PC-9 (cell line): ENCODE measurements at regions not wholly inside any gene's neighbourhood (a gene's known extent, or its start where the extent isn't known, plus 50 kb on each side); places are given as distances from the start of the nearest gene placed in this dataset.

Source experiments
- BruUV-seq: library from RNA; stranded (reverse); fragments of 400-500 nt; replicated peaks from 2 replicates; lab custom pipeline; 2021; lab: Mats Ljungman, UMichigan
- CTCF ChIA-PET: fragments of 300-600 bp; sonication (Branson Sonifier 250); formaldehyde crosslinking; loops from one replicate; lab custom pipeline; 2022; ENCODE audit warnings: antibody characterized with exemption; lab: Charles Lee
- POLR2A ChIA-PET: fragments of 300-600 bp; sonication (Branson Sonifier 250); formaldehyde crosslinking; loops from one replicate; lab custom pipeline; 2022; ENCODE audit warnings: antibody characterized with exemption; ENCODE audit not compliant: unreplicated experiment; lab: Charles Lee
- DNase-seq, 2 experiments: peaks; one replicate each; pipeline versions ENCODE4 v3.0.0 to v3.0.0-alpha.2; 2015 to 2022; ENCODE audit warnings: mixed read lengths in 1 of 2
- H2AFZ ChIP-seq: fragments of 200-600 bp; sonication (generic); 2 replicates; pipeline ENCODE4 v1.8.1; 2017; ENCODE audit warnings: antibody characterized with exemption
- H3F3A ChIP-seq: fragments of 200-600 bp; sonication (generic); 2 replicates; pipeline ENCODE4 v1.8.1; 2017; ENCODE audit warnings: antibody characterized with exemption, mild to moderate bottlenecking, low read depth; ENCODE audit not compliant: insufficient read depth
- H3K27ac ChIP-seq: fragments of 200-600 bp; sonication (generic); 2 replicates; pipeline ENCODE4 v1.6.1; 2016; ENCODE audit warnings: mixed run types
- H3K27me3 ChIP-seq: fragments of 200-600 bp; sonication (generic); 2 replicates; pipeline ENCODE4 v1.6.1; 2016; ENCODE audit warnings: low read depth, mixed run types; ENCODE audit not compliant: insufficient read depth
- H3K36me3 ChIP-seq: fragments of 200-600 bp; sonication (generic); 2 replicates; pipeline ENCODE4 v1.6.1; 2016; ENCODE audit warnings: low read depth, mixed run types
- H3K4me1 ChIP-seq: fragments of 200-600 bp; sonication (generic); replicated peaks from 2 replicates; pipeline ENCODE4 v1.6.1; 2016; ENCODE audit warnings: mixed run types; ENCODE audit not compliant: insufficient read depth
- H3K4me2 ChIP-seq: fragments of 200-600 bp; sonication (generic); 2 replicates; pipeline ENCODE4 v1.6.1; 2017; ENCODE audit warnings: mixed run types
- H3K4me3 ChIP-seq: fragments of 200-600 bp; sonication (generic); 2 replicates; pipeline ENCODE4 v1.6.1; 2016; ENCODE audit warnings: mixed run types
- H3K79me2 ChIP-seq: fragments of 200-600 bp; sonication (generic); 2 replicates; pipeline ENCODE4 v1.6.1; 2017; ENCODE audit warnings: low read depth, mixed run types
- H3K9me2 ChIP-seq: fragments of 200-600 bp; sonication (generic); 2 replicates; pipeline ENCODE4 v1.8.1; 2017; ENCODE audit warnings: mild to moderate bottlenecking; ENCODE audit not compliant: insufficient read depth
- H3K9me3 ChIP-seq: fragments of 200-600 bp; sonication (generic); 2 replicates; pipeline ENCODE4 v1.8.1; 2016; ENCODE audit warnings: low read depth; ENCODE audit not compliant: insufficient read depth
- H4K20me1 ChIP-seq: fragments of 200-600 bp; sonication (generic); 2 replicates; pipeline ENCODE4 v1.8.1; 2017; ENCODE audit not compliant: insufficient read depth
- EZH2 ChIP-seq: fragments of 200-600 bp; sonication (generic); IDR thresholded peaks from 2 replicates; pipeline ENCODE4 v1.8.0; 2017; ENCODE audit warnings: antibody characterized with exemption, low read depth
- intact Hi-C: fragments of 100-400 bp; cut with micrococcal nuclease; formaldehyde crosslinking; loops from one replicate; pipeline ENCODE4 v1.10.0; 2022; ENCODE audit not compliant: unreplicated experiment
- TF ChIP-seq, protein P1 (sequence below): fragments of 200-600 bp; sonication (generic); conservative IDR thresholded peaks from 2 replicates; pipeline ENCODE4 v1.6.1; 2017; ENCODE audit warnings: mixed run types, antibody characterized with exemption, mild to moderate bottlenecking, moderate library complexity

- Histone ChIP-seq H3F3A (no peaks in the 10 kb centered on the region), H3K27me3 (no peaks in the 10 kb centered on the region), H3K36me3 (no peaks in the 10 kb centered on the region), H3K4me2 (no peak overlapping the region), H3K4me1 (no peaks in the 10 kb centered on the region), H3K9me2 (0 out of 2 replicates have a peak, but pooled peaks cover 3% of the 10 kb centered on the region), H2AFZ (no peak overlapping the region), H3K79me2 (no peaks in the 10 kb centered on the region), H4K20me1 (no peaks in the 10 kb centered on the region), H3K27ac (no peak overlapping the region), H3K9me3 (peaks cover 3% of the 10 kb centered on the region), H3K4me3 (no peak overlapping the region)
- ChIA-PET POLR2A (no interaction called here), CTCF (no interaction called here)
- intact Hi-C loops, result no loop called here
- no peak for DNase-seq
- TF ChIP-seq, protein P1, sequence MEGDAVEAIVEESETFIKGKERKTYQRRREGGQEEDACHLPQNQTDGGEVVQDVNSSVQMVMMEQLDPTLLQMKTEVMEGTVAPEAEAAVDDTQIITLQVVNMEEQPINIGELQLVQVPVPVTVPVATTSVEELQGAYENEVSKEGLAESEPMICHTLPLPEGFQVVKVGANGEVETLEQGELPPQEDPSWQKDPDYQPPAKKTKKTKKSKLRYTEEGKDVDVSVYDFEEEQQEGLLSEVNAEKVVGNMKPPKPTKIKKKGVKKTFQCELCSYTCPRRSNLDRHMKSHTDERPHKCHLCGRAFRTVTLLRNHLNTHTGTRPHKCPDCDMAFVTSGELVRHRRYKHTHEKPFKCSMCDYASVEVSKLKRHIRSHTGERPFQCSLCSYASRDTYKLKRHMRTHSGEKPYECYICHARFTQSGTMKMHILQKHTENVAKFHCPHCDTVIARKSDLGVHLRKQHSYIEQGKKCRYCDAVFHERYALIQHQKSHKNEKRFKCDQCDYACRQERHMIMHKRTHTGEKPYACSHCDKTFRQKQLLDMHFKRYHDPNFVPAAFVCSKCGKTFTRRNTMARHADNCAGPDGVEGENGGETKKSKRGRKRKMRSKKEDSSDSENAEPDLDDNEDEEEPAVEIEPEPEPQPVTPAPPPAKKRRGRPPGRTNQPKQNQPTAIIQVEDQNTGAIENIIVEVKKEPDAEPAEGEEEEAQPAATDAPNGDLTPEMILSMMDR, result no peak
- TF ChIP-seq EZH2, result no peak
- no TSS peak for BruUV-seq
Measured at GRCh38 chr5:125010356-125010755, 263.9 kb upstream of the ZNF608 start.

DNA sequence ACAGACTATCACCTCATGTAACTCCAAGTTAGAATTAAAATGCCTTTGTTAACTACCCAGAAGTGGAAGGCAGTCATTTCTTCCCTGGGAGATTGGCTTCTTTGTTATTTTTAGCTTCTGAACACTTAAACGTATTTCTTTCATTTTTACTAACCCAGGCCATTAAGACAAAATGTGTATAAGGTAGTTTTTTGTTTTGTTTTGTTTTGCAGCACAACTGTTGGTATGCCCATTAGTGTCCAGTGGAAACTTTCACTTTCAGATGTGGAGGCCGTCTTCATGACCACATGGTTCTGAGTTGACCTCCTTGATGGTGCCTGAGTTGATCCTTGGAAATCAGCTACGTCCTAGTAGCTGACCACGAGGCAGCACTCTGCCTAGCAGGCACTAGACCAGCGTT, 264.6 kb upstream of the ZNF608 start:
- Histone ChIP-seq H3K4me3 (no peak overlapping the region), H3K36me3 (no peaks in the 10 kb centered on the region), H2AFZ (no peak overlapping the region), H3F3A (no peaks in the 10 kb centered on the region), H3K9me2 (0 out of 2 replicates have a peak, but pooled peaks cover 3% of the 10 kb centered on the region), H3K79me2 (no peaks in the 10 kb centered on the region), H3K4me2 (no peak overlapping the region), H3K27ac (no peak overlapping the region), H4K20me1 (no peaks in the 10 kb centered on the region), H3K27me3 (no peaks in the 10 kb centered on the region), H3K9me3 (peaks cover 3% of the 10 kb centered on the region), H3K4me1 (no peaks in the 10 kb centered on the region)
- no peak for TF ChIP-seq EZH2
- TF ChIP-seq, protein P1, result no peak
- intact Hi-C loops, result no loop called here
- DNase-seq, result no peak
- POLR2A ChIA-PET, result no interaction called here
- CTCF ChIA-PET, result no interaction called here
- BruUV-seq, result no TSS peak

DNA sequence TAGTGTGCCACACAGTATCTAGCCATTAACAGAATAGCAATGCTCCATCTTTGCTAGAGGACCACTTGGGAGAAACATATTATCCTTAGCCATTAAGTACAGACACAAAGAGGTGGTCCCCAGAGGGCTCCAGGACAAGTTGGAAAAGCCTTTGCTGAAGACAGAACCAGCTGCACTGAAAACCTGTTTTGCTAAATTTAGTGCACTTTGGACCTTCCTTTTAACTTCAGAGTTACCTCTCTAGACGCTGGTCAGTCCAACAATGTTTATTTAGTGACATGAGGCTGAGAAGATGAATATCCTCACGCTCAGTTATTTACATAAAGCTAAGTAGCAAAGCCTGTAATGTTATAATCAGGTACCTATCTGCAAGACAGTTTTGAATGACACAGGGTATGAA, 265.0 kb upstream of the ZNF608 start:
- no peaks in the 10 kb centered on the region for H3K36me3 ChIP-seq
- H4K20me1 ChIP-seq, result no peaks in the 10 kb centered on the region
- H3K9me2 ChIP-seq, result 0 out of 2 replicates have a peak, but pooled peaks cover 3% of the 10 kb centered on the region
- no peak overlapping the region for H3K27ac ChIP-seq
- H2AFZ ChIP-seq, result no peak overlapping the region
- BruUV-seq, result no TSS peak
- no peak overlapping the region for H3K4me2 ChIP-seq
- no peak for TF ChIP-seq EZH2
- TF ChIP-seq, protein P1, result no peak
- no peaks in the 10 kb centered on the region for H3K27me3 ChIP-seq
- H3F3A ChIP-seq, result no peaks in the 10 kb centered on the region
- no peak overlapping the region for H3K4me3 ChIP-seq
- CTCF ChIA-PET, result no interaction called here
- intact Hi-C loops, result no loop called here
- no peaks in the 10 kb centered on the region for H3K79me2 ChIP-seq
- peaks cover 3% of the 10 kb centered on the region for H3K9me3 ChIP-seq
- POLR2A ChIA-PET, result no interaction called here
- no peak for DNase-seq
- no peaks in the 10 kb centered on the region for H3K4me1 ChIP-seq
